LNCAP (cell line): ENCODE measurements at regions not wholly inside any gene's neighbourhood (a gene's known extent, or its start where the extent isn't known, plus 50 kb on each side); places are given as distances from the start of the nearest gene placed in this dataset.

Experiments used
- TF ChIP-seq, protein P1 (sequence below): fragments of 450-650 bp; IDR thresholded peaks from 2 replicates; pipeline ENCODE4 v1.5.1; 2017; ENCODE audit warnings: mild to moderate bottlenecking

DNA sequence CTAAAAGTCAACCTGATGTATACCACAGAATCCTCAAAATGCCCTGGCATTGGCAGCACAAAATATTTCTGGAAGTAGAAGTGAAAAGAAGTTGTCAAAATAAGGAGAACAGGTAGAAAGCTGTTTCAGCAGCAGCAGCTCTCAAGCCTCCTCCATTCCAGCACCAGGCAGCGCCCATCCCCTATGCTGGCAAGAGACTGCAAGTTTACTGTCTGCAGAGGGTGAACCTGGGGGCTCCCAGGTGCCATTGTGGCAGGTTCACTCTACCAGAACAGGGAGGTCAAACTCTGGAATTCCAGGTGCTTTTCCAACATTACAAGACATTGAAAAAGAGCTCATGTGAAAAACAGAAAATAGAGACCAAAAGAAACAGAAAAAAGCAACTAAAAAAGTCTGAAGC is 128.8 kb upstream of the CTTNBP2NL start:
- TF ChIP-seq, protein P1, sequence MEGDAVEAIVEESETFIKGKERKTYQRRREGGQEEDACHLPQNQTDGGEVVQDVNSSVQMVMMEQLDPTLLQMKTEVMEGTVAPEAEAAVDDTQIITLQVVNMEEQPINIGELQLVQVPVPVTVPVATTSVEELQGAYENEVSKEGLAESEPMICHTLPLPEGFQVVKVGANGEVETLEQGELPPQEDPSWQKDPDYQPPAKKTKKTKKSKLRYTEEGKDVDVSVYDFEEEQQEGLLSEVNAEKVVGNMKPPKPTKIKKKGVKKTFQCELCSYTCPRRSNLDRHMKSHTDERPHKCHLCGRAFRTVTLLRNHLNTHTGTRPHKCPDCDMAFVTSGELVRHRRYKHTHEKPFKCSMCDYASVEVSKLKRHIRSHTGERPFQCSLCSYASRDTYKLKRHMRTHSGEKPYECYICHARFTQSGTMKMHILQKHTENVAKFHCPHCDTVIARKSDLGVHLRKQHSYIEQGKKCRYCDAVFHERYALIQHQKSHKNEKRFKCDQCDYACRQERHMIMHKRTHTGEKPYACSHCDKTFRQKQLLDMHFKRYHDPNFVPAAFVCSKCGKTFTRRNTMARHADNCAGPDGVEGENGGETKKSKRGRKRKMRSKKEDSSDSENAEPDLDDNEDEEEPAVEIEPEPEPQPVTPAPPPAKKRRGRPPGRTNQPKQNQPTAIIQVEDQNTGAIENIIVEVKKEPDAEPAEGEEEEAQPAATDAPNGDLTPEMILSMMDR = no peak

GRCh38 chr1:112267929-112268328 is 128.1 kb upstream of the CTTNBP2NL start:
- TF ChIP-seq, protein P1 = no peak

GRCh38 chr1:112268408-112268807 is 127.6 kb upstream of the CTTNBP2NL start:
- TF ChIP-seq, protein P1 = no peak

DNA sequence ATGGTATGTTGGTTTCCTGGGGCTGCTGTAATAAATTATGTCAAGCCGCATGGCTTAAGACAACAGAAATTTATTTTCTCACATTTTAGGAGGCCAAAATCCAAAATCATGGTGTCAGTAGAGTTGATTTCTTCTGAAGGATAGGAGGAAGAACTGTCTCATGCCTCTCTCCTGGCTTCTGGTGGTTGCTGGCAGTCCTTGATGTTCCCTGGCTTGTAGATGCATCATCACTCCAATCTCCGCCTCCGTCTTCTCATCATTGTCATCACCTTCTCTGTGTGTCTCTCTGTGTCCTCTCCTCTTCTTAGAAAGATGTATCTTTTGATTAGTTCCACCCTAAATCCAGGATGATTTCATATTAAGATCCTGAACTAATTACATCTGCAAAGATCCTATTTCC is 124.7 kb upstream of the CTTNBP2NL start:
- TF ChIP-seq, protein P1 = no peak

GRCh38 chr1:112272101-112272772 is 123.8 kb upstream of the CTTNBP2NL start:
- TF ChIP-seq, protein P1 = no peak

DNA sequence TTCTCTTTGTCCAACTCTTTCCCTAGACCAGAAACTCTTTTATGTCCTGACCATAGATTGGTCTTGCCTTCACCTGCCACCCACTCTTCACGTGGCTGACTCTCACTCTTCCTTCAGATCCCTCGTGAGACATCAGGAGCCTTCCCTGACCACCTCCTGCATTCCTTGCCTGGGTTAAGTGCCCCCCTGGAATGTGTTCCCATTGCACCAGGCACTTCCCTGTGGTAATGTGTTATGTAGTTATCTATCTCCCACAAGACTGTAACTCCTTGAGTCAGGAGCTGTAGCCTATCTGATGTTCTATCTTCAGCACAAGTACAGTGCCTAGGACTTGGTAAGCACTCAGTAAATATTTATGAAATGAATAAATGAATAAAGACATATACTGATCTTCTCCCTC is 111.2 kb upstream of the CTTNBP2NL start:
- TF ChIP-seq, protein P1 = no peak

DNA sequence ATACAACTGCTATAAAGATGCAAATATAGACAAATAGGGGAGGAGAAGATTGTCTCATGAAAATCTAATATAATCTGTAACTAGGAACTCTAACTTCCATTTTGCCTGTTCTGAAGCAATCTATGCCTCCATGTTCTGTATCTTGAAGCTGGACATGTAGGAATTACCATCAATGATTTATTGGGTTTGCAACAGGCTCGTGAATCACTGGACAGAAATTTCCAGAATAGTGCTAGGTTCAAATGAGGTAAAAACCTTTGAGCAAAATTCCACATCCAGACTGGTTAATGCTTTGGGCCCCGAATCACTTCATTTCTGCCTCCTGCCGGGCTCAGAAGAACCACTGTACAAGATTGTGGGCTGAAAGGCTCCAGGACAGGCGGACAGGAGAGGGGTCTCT is 110.7 kb upstream of the CTTNBP2NL start:
- TF ChIP-seq, protein P1 = no peak

DNA sequence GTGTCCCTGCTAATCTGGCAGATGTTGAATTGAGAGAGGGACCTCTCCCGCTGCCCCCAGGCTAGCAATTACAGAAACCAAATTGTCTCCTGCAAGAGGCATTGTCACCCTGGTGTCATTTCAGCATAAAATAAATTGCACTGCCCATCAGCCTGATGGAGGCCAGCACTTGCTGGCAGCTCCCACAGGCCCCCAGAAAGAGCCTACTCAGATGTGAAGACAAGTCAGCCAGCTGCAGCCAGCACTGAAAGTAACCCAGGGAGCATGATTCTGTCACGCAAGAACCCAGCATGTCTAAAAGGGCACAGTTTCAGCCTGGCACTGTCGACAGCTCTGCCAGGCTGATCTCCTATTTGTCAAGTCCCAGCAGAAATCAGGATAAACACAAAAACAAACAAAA is 110.3 kb upstream of the CTTNBP2NL start:
- TF ChIP-seq, protein P1 = no peak
